ENCODE measurements at regions not wholly inside any gene's neighbourhood (a gene's known extent, or its start where the extent isn't known, plus 50 kb on each side); places are given as distances from the start of the nearest gene placed in this dataset.

GRCh38 chr2:66032226-66032775 is 402.6 kb upstream of the MEIS1 start:
- no peak for TF ChIP-seq SIN3A (IDR thresholded peaks at IDR 0.05; ENCODE audit: borderline replicate concordance, insufficient read depth, low read depth, low read length)
- TF ChIP-seq TCF7L2 (IDR thresholded peaks at IDR 0.05; ENCODE audit: low read depth, low read length), result no peak
- TF ChIP-seq CTCF (IDR thresholded peaks at IDR 0.05), result no peak
- TF ChIP-seq, protein P1, sequence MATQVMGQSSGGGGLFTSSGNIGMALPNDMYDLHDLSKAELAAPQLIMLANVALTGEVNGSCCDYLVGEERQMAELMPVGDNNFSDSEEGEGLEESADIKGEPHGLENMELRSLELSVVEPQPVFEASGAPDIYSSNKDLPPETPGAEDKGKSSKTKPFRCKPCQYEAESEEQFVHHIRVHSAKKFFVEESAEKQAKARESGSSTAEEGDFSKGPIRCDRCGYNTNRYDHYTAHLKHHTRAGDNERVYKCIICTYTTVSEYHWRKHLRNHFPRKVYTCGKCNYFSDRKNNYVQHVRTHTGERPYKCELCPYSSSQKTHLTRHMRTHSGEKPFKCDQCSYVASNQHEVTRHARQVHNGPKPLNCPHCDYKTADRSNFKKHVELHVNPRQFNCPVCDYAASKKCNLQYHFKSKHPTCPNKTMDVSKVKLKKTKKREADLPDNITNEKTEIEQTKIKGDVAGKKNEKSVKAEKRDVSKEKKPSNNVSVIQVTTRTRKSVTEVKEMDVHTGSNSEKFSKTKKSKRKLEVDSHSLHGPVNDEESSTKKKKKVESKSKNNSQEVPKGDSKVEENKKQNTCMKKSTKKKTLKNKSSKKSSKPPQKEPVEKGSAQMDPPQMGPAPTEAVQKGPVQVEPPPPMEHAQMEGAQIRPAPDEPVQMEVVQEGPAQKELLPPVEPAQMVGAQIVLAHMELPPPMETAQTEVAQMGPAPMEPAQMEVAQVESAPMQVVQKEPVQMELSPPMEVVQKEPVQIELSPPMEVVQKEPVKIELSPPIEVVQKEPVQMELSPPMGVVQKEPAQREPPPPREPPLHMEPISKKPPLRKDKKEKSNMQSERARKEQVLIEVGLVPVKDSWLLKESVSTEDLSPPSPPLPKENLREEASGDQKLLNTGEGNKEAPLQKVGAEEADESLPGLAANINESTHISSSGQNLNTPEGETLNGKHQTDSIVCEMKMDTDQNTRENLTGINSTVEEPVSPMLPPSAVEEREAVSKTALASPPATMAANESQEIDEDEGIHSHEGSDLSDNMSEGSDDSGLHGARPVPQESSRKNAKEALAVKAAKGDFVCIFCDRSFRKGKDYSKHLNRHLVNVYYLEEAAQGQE (IDR thresholded peaks at IDR 0.05; ENCODE audit: insufficient read depth in 1 of 2, low read depth in 2 of 2, low read length in 1 of 2), result no peak
- TF ChIP-seq POLR2AphosphoS5 (IDR thresholded peaks at IDR 0.05; ENCODE audit: low read depth, low read length), result no peak
- no peak for ATAC-seq

DNA sequence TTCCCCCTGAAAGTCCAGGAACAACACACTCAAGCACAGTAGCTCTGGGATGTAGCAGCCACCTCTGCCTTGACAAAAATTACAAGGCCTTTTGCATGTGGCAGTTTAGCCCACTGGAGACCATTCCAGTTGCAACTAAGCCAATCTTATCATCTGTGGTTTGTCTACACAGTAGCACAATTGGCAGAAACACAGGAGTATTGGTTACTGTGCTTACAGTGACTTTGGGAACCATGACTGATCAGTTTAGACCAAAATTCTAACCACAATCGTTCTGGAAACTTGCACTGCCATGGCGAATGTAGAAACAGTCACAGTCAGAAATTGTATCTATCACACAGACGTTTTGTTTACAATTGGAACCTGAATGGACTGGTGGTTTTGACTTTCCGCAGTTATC is 403.7 kb upstream of the MEIS1 start:
- no peaks in the 10 kb centered on the region for H3K36me3 ChIP-seq (ENCODE audit: control insufficient read depth, insufficient read depth, low read length)
- ChIA-PET CTCF (no interaction called here), POLR2A (no interaction called here)
- DNase-seq (ENCODE audit: low read depth, low spot score) (no peak), ATAC-seq (no peak)
- no peak overlapping the region for H3K27ac ChIP-seq (ENCODE audit: low read length)
- in situ Hi-C loops (cut with HindIII; ENCODE audit: low pct_unique_long_range_greater_than_20kb, low sequenced_read_pairs) (no loop called here), intact Hi-C loops (cut with micrococcal nuclease; ENCODE audit: unreplicated experiment) (no loop called here)
- H3K4me3 ChIP-seq (ENCODE audit: low read depth in 2 of 2, low read length in 2 of 2), result no peak overlapping the region
- no peaks in the 10 kb centered on the region for H3K9me3 ChIP-seq (ENCODE audit: control insufficient read depth, insufficient read depth, low read depth, low read length)
- H3K4me1 ChIP-seq (ENCODE audit: control insufficient read depth, insufficient read depth, low read length), result no peaks in the 10 kb centered on the region
- H3K27me3 ChIP-seq (ENCODE audit: control insufficient read depth, insufficient read depth, low read length), result no peaks in the 10 kb centered on the region
- BruUV-seq (replicated peaks), result no TSS peak
- TF ChIP-seq, protein P1 (IDR thresholded peaks at IDR 0.05; ENCODE audit: insufficient read depth in 1 of 2, low read depth in 2 of 2, low read length in 1 of 2), result no peak
- no peak for TF ChIP-seq CTCF (IDR thresholded peaks at IDR 0.05)

More at GRCh38 chr2:66032226-66032775, 402.6 kb upstream of the MEIS1 start:
- DNase-seq (ENCODE audit: low read depth, low spot score), result no peak
- no peak overlapping the region for H3K4me3 ChIP-seq (ENCODE audit: low read depth in 2 of 2, low read length in 2 of 2)
- H3K27me3 ChIP-seq (ENCODE audit: control insufficient read depth, insufficient read depth, low read length), result no peaks in the 10 kb centered on the region
- no peaks in the 10 kb centered on the region for H3K36me3 ChIP-seq (ENCODE audit: control insufficient read depth, insufficient read depth, low read length)
- CTCF ChIA-PET, result no interaction called here
- no peaks in the 10 kb centered on the region for H3K4me1 ChIP-seq (ENCODE audit: control insufficient read depth, insufficient read depth, low read length)
- no peak overlapping the region for H3K27ac ChIP-seq (ENCODE audit: low read length)
- in situ Hi-C loops (cut with HindIII; ENCODE audit: low pct_unique_long_range_greater_than_20kb, low sequenced_read_pairs), result no loop called here
- no TSS peak for BruUV-seq (replicated peaks)
- POLR2A ChIA-PET, result no interaction called here
- intact Hi-C loops (cut with micrococcal nuclease; ENCODE audit: unreplicated experiment), result no loop called here
- no peaks in the 10 kb centered on the region for H3K9me3 ChIP-seq (ENCODE audit: control insufficient read depth, insufficient read depth, low read depth, low read length)

Measured in Panc1 (cell line).